Heart right ventricle (tissue), 16 donors: ENCODE measurements at regions not wholly inside any gene's neighbourhood (a gene's known extent, or its start where the extent isn't known, plus 50 kb on each side); places are given as distances from the start of the nearest gene placed in this dataset.

Experiments used
- ATAC-seq, 8 donors: fragments of 200-7000 bp; cut with Tn5 transposase; one replicate each; pipeline ENCODE4 v1.9.1; 2020; ENCODE audit warnings: mild to moderate bottlenecking in 8 of 8, moderate library complexity in 8 of 8, moderate number of reproducible peaks in 1 of 8
- DNase-seq, 2 donors: peaks; one replicate each; pipeline ENCODE4 v3.0.0-alpha.2; 2020
- H3K27ac ChIP-seq, 10 donors: fragments of 200-600 bp; sonication (generic) in 2 of 10; one replicate each; pipeline versions ENCODE4 v1.5.0 to v1.8.0; 2020 to 2022; ENCODE audit warnings: mild to moderate bottlenecking in 3 of 10
- H3K27me3 ChIP-seq, 7 donors: fragments of 200-600 bp; one replicate each; pipeline ENCODE4 v1.8.0; 2021 to 2022; ENCODE audit warnings: mild to moderate bottlenecking in 2 of 7
- H3K36me3 ChIP-seq, 9 donors: fragments of 200-600 bp; sonication (generic) in 1 of 9; one replicate each; pipeline versions ENCODE4 v1.5.0 to v1.8.0; 2020 to 2022; ENCODE audit warnings: mild to moderate bottlenecking in 2 of 9
- H3K4me1 ChIP-seq, 9 donors: fragments of 200-600 bp; sonication (generic) in 1 of 9; one replicate each; pipeline versions ENCODE4 v1.5.0 to v1.8.0; 2020 to 2022; ENCODE audit warnings: mild to moderate bottlenecking in 4 of 9
- H3K4me3 ChIP-seq, 10 donors: fragments of 200-600 bp; sonication (generic) in 2 of 10; one replicate each; pipeline versions ENCODE4 v1.5.0 to v1.8.0; 2020 to 2022; ENCODE audit warnings: mild to moderate bottlenecking in 7 of 10, moderate library complexity in 2 of 10
- H3K9me3 ChIP-seq, 11 donors: fragments of 200-600 bp in 10 of 11; sonication (generic) in 2 of 11; one replicate each; pipeline versions ENCODE4 v1.5.0 to v1.8.0; 2013 to 2022; ENCODE audit warnings: mild to moderate bottlenecking in 2 of 11, control low read depth in 1 of 11, moderate library complexity in 1 of 11
- WGBS, 2 donors: extraction: QIAGEN DNeasy Blood & Tissue Kit; methylation state at CpG; one replicate each; pipeline ENCODE4 v1.1.7; 2013; ENCODE audit warnings: inconsistent platforms in 1 of 2; 5-methylcytosine and 5-hydroxymethylcytosine counted together
- intact Hi-C, 10 donors: fragments of 100-400 bp; cut with DNase I; formaldehyde crosslinking; loops; one replicate each; pipeline versions ENCODE4 v1.11.1 to v1.14.2; 2022
- TF ChIP-seq, protein P1 (sequence below), 9 donors: fragments of 200-600 bp; sonication (generic) in 2 of 9; IDR thresholded peaks; one replicate each; pipeline versions ENCODE4 v1.5.0 to v1.8.0; 2021 to 2022; ENCODE audit warnings: antibody characterized with exemption in 9 of 9, mild to moderate bottlenecking in 5 of 9, moderate library complexity in 1 of 9
- donor health status: Arrhythmogenic right ventricular cardiomyopathy.
- donor health status: ischemic (EF 13 %, LVEDD 7.1; RV severe dilation, severe dysfunction).
- donor health status: healthy with polysubstance abuse.
- donor health status: DM: no; HTN: yes; CAD: no.
- donor health status: DM: no; HTN: no; CAD: no.
- donor health status: ischemic (EF 25% LVEDD 6.9; RV normal size, moderate dysfunction).
- donor health status: ischemic (EF 25% LVEDD 5.7; RV mildly dilated, moderate dysfunction).
- donor health status: healthy.
- donor health status: DM: yes; HTN: yes; CAD: no.
- donor health status: Ischemic cardiomyopathy.
- donor health status: ischemic (EF 35%, LVEDD 5.7; RV mildly dilated, moderate dysfunction).
- donor health status: nonischemic (EF 11% LVEDD 7.7; RV severe dilation, severe dysfunction).
- donor health status: DM: yes; HTN: yes; CAD: no.
- donor health status: PGD.
- donor health status: ischemic (EF 29% LVEDD 5.4; RV normal size, mild dysfunction).
- donor health status: nonischemic (EF 23%, LVEDD 6.1; RV moderate dilation, normal function).

GRCh38 chr1:199545780-199546179 lies 481.7 kb upstream of the NR5A2 start:
- ATAC-seq: no peak
- no peak overlapping the region for H3K27ac ChIP-seq
- no peak for DNase-seq
- TF ChIP-seq, protein P1, sequence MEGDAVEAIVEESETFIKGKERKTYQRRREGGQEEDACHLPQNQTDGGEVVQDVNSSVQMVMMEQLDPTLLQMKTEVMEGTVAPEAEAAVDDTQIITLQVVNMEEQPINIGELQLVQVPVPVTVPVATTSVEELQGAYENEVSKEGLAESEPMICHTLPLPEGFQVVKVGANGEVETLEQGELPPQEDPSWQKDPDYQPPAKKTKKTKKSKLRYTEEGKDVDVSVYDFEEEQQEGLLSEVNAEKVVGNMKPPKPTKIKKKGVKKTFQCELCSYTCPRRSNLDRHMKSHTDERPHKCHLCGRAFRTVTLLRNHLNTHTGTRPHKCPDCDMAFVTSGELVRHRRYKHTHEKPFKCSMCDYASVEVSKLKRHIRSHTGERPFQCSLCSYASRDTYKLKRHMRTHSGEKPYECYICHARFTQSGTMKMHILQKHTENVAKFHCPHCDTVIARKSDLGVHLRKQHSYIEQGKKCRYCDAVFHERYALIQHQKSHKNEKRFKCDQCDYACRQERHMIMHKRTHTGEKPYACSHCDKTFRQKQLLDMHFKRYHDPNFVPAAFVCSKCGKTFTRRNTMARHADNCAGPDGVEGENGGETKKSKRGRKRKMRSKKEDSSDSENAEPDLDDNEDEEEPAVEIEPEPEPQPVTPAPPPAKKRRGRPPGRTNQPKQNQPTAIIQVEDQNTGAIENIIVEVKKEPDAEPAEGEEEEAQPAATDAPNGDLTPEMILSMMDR (IDR thresholded peaks at IDR 0.05): no peak
- intact Hi-C loops: no loop called here
- no peak overlapping the region for H3K4me3 ChIP-seq
- H3K27me3 ChIP-seq: no peaks in the 10 kb centered on the region
- WGBS, 2 donors: 63 to 73% methylated on average over 1 of the region's 1 CpG
- peaks cover 0 to 9% (median 0%) of the 10 kb centered on the region in 11 donors for H3K9me3 ChIP-seq
- no peaks in the 10 kb centered on the region for H3K36me3 ChIP-seq
- no peaks in the 10 kb centered on the region for H3K4me1 ChIP-seq

DNA sequence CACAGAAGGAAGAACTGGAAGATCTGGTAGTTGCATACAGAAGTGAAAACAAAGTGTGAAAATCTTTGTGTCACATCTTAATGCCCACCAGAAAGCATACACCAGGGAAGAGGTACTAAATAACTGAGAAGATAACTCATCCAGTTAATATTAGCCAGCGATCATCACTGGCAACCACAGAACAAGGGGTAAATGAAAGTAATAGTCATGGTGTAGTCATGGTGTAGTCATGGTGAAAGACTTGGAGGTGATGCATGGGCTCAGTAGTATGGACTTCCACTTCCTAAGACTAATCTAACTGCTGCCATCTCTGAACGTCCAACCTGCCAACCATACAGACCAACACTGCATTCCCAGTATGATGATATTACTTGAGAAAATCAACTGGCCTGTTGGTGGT lies 481.2 kb upstream of the NR5A2 start:
- peaks cover 0 to 8% (median 0%) of the 10 kb centered on the region in 11 donors for H3K9me3 ChIP-seq
- H3K4me1 ChIP-seq: no peaks in the 10 kb centered on the region
- H3K4me3 ChIP-seq: no peak overlapping the region
- DNase-seq: no peak
- TF ChIP-seq, protein P1 (IDR thresholded peaks at IDR 0.05): no peak
- no peak overlapping the region for H3K27ac ChIP-seq
- no peaks in the 10 kb centered on the region for H3K36me3 ChIP-seq
- no peak for ATAC-seq
- H3K27me3 ChIP-seq: no peaks in the 10 kb centered on the region
- WGBS, 2 donors: 90 to 96% methylated on average over 2 of the region's 2 CpGs
- intact Hi-C loops: no loop called here

- ATAC-seq (no peak), DNase-seq (no peak)
- peaks cover 0 to 3% (median 0%) of the 10 kb centered on the region in 7 donors for H3K27me3 ChIP-seq
- H3K9me3 ChIP-seq: no peaks in the 10 kb centered on the region
- WGBS, 2 donors: 81 to 91% methylated on average over 2 of the region's 2 CpGs
- TF ChIP-seq, protein P1 (IDR thresholded peaks at IDR 0.05): no peak
- H3K36me3 ChIP-seq: no peaks in the 10 kb centered on the region
- no peaks in the 10 kb centered on the region for H3K4me1 ChIP-seq
- no peak overlapping the region for H3K27ac ChIP-seq
- intact Hi-C loops: no loop called here
- H3K4me3 ChIP-seq: no peak overlapping the region
Observed at GRCh38 chr1:199549421-199549820, 478.1 kb upstream of the NR5A2 start.

DNA sequence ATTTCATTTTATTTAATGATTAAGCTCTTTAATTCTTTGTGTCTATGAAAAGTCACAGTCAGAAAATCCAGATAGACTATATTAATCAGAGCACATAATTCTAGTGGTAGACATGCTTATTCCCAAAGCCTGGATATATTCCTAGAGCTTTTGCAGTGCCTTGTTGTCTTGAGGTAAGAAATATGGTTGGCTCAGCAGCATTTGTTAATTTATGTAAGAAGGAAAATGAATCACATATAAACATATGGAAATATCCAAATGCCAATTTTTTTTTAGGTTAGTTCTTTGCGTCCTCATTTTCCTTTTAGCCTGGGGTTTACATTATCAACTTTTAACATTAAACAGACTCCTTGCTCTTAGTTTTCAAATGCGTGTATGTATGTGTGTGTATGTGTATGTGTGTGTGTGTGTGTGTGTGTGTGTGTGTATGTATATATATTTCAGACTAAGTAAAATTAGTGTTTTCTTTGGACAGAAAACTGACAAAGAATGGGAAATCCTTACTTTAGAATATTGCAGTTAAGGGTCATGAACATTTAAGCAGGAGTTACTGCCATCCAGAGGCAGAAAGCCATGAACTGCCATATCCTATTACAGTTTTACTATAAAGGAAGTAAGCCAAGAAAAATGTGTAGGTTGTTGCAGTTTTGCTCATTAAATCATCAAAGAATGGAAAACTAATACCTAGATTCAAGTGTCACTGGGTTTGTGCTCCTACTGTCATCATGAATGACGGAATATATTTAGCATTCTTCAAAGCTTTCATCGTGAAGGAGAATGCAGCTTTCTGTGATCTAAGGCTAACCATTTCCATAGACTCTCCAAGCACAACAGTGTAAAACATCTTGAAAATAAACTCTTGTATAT lies 477.1 kb upstream of the NR5A2 start:
- H3K9me3 ChIP-seq: no peaks in the 10 kb centered on the region
- H3K27me3 ChIP-seq: peaks cover 0 to 3% (median 0%) of the 10 kb centered on the region in 7 donors
- no peak overlapping the region for H3K4me3 ChIP-seq
- ATAC-seq (no peak), DNase-seq (no peak)
- TF ChIP-seq, protein P1 (IDR thresholded peaks at IDR 0.05): no peak
- 61 to 64% methylated on average over 4 of the region's 4 CpGs for WGBS, 2 donors
- no peaks in the 10 kb centered on the region for H3K4me1 ChIP-seq
- no peak overlapping the region for H3K27ac ChIP-seq
- H3K36me3 ChIP-seq: no peaks in the 10 kb centered on the region
- intact Hi-C loops: loop anchor here in 5 of 10 donors (5.0 to 10.0 kb wide), 4 partner anchors 776 to 793 kb away; no protein-coding TSS in a partner anchor
